ENCODE measurements at regions not wholly inside any gene's neighbourhood (a gene's known extent, or its start where the extent isn't known, plus 50 kb on each side); places are given as distances from the start of the nearest gene placed in this dataset.

GRCh38 chr4:29853833-29854232 is 866.3 kb upstream of the PCDH7 start:
- Histone ChIP-seq H3K18ac (ENCODE audit: extremely low read depth, low read length) (no peak overlapping the region), H2BK5ac (ENCODE audit: low read depth, low read length) (no peak overlapping the region), H3K56ac (replicated peaks; ENCODE audit: insufficient read length, low read depth, low read length) (no peak overlapping the region), H3K4me2 (ENCODE audit: insufficient read depth in 1 of 2, low read depth in 2 of 2, low read length in 2 of 2) (no peak overlapping the region), H4K91ac (replicated peaks; ENCODE audit: insufficient read length, low read length) (no peak overlapping the region), H4K20me1 (replicated peaks in 1 of 2; ENCODE audit: control insufficient read depth in 1 of 2, insufficient read depth in 2 of 2, low read length in 2 of 2) (no peaks in the 10 kb centered on the region), H2BK15ac (ENCODE audit: low read length) (no peak overlapping the region), H2BK12ac (ENCODE audit: low read depth, low read length) (no peak overlapping the region), H4K5ac (ENCODE audit: insufficient read length, low read depth, low read length) (no peak overlapping the region), H2AK5ac (ENCODE audit: low read depth, low read length) (no peak overlapping the region), H3K9me3 (ENCODE audit: insufficient read depth in 2 of 2, low read depth in 1 of 2, low read length in 1 of 2) (no peaks in the 10 kb centered on the region), H2BK120ac (replicated peaks; ENCODE audit: low read depth, low read length) (no peak overlapping the region), H3K27me3 (replicated peaks in 1 of 4; ENCODE audit: control insufficient read depth in 3 of 4, extremely low read depth in 1 of 4, insufficient read depth in 3 of 4, low read length in 3 of 4) (no peaks in the 10 kb centered on the region), H2BK20ac (ENCODE audit: low read length) (no peak overlapping the region), H3K4ac (replicated peaks; ENCODE audit: insufficient read length, low read depth, low read length) (no peak overlapping the region), H3K79me1 (ENCODE audit: low read depth, low read length) (no peaks in the 10 kb centered on the region), H3K4me1 (replicated peaks in 1 of 4; ENCODE audit: control insufficient read depth in 3 of 4, insufficient read depth in 4 of 4, low read length in 3 of 4) (peaks cover 0 to 9% (median 4%) of the 10 kb centered on the region in 4 experiments; a peak in 2 of 7 replicates), H3K14ac (ENCODE audit: insufficient read length) (no peak overlapping the region), H3K36me3 (ENCODE audit: control insufficient read depth in 2 of 4, insufficient read depth in 4 of 4, low read length in 3 of 4) (no peaks in the 10 kb centered on the region; a peak in 2 of 8 replicates), H2AFZ (ENCODE audit: low read length) (no peak overlapping the region), H3K79me2 (ENCODE audit: control insufficient read depth in 1 of 2, insufficient read depth in 2 of 2, low read length in 2 of 2) (no peaks in the 10 kb centered on the region), H3K4me3 (ENCODE audit: extremely low read depth in 1 of 4, insufficient read depth in 2 of 4, low read depth in 3 of 4, low read length in 4 of 4) (no peak overlapping the region), H4K8ac (ENCODE audit: extremely low read depth, insufficient read depth, low read length) (no peak overlapping the region), H3K9ac (replicated peaks in 1 of 4; ENCODE audit: extremely low read depth in 1 of 4, low read depth in 3 of 4, low read length in 3 of 4) (no peak overlapping the region), H3K27ac (ENCODE audit: low read depth, low read length) (no peak overlapping the region), H3K23me2 (ENCODE audit: low read depth, low read length) (no peaks in the 10 kb centered on the region), H3K23ac (ENCODE audit: insufficient read length) (no peak overlapping the region)
- TF ChIP-seq HDAC2 (IDR thresholded peaks at IDR 0.05; ENCODE audit: borderline replicate concordance in 1 of 2, low read depth in 2 of 2, low read length in 2 of 2) (no peak), YY1 (IDR thresholded peaks at IDR 0.05; ENCODE audit: low read depth, low read length) (peak; percentile 39; the same call in 1 of the 2 replicates)
- CTCF ChIA-PET (ENCODE audit: partially characterized antibody): no interaction called here
- WGBS, 2 experiments (ENCODE audit: extremely low coverage in 1 of 2, insufficient coverage in 1 of 2, insufficient read length in 1 of 2, insufficient replicate concordance in 2 of 2, low coverage in 1 of 2, low lambda C conversion rate in 2 of 2, missing lambda C conversion rate in 1 of 2): 21% methylated on average over 2 of the region's 2 CpGs; no CpG with 5 or more reads in 1 of the 2 experiments
- DNase-seq (ENCODE audit: low read depth in 1 of 2, low spot score in 2 of 2) (no peak), FAIRE-seq (no peak)
- POLR2A ChIA-PET (ENCODE audit: partially characterized antibody): no interaction called here
